ENCODE measurements at regions not wholly inside any gene's neighbourhood (a gene's known extent, or its start where the extent isn't known, plus 50 kb on each side); places are given as distances from the start of the nearest gene placed in this dataset.
"Not testable (repeated sequence)": the region's sequence is repeated elsewhere in the genome, so short reads cannot be mapped to it uniquely, and the experiment has no call there.

- not testable (repeated sequence) for H3K9me2 ChIP-seq (ENCODE audit: insufficient read depth, low read length); H3K36me3 ChIP-seq (ENCODE audit: insufficient read depth, low read length); H4K20me1 ChIP-seq (ENCODE audit: insufficient read depth); H3K27me3 ChIP-seq (ENCODE audit: insufficient read depth, low read depth, low read length); H3K4me2 ChIP-seq (ENCODE audit: low read length); H3K79me2 ChIP-seq (replicated peaks; ENCODE audit: insufficient read depth, low read length); H3K4me3 ChIP-seq (ENCODE audit: low read length); H2AFZ ChIP-seq (ENCODE audit: low read depth, low read length); H3F3A ChIP-seq (ENCODE audit: insufficient read depth, low read length, poor library complexity, severe bottlenecking); H3K9ac ChIP-seq (ENCODE audit: low read length); H3K27ac ChIP-seq (ENCODE audit: low read length); H3K9me3 ChIP-seq (ENCODE audit: low read length)
Measured at GRCh38 chr14:27363036-27363435, 765.2 kb upstream of the NOVA1 start.

DNA sequence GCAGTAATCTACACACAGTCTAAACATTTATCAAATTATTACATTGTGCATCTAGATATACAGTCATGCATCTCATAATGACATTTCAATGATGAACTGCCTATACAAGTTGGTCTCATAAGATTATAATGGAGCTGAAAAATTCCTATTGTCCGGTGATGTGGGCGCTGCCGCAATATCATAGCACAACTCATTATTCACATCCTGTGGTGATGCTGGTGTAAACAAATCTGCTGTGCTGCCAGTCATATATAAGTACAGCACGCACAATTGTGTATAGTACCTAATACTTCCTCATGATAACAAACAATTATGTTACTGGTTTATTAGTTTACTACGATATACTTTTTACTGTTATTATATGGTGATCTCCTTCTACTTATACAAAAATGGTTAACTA is 768.8 kb upstream of the NOVA1 start:
- no peaks in the 10 kb centered on the region for H3F3A ChIP-seq (ENCODE audit: insufficient read depth, low read length, poor library complexity, severe bottlenecking)
- H3K36me3 ChIP-seq (ENCODE audit: insufficient read depth, low read length): no peaks in the 10 kb centered on the region
- H3K79me2 ChIP-seq (replicated peaks; ENCODE audit: insufficient read depth, low read length): no peaks in the 10 kb centered on the region
- no peak overlapping the region for H3K4me2 ChIP-seq (ENCODE audit: low read length)
- no peak overlapping the region for H3K27ac ChIP-seq (ENCODE audit: low read length)
- H2AFZ ChIP-seq (ENCODE audit: low read depth, low read length): no peak overlapping the region
- H3K27me3 ChIP-seq (ENCODE audit: insufficient read depth, low read depth, low read length): no peaks in the 10 kb centered on the region
- no peaks in the 10 kb centered on the region for H3K9me3 ChIP-seq (ENCODE audit: low read length)
- H4K20me1 ChIP-seq (ENCODE audit: insufficient read depth): no peaks in the 10 kb centered on the region
- H3K4me3 ChIP-seq (ENCODE audit: low read length): no peak overlapping the region
- H3K9ac ChIP-seq (ENCODE audit: low read length): no peak overlapping the region
- TF ChIP-seq, protein P1, sequence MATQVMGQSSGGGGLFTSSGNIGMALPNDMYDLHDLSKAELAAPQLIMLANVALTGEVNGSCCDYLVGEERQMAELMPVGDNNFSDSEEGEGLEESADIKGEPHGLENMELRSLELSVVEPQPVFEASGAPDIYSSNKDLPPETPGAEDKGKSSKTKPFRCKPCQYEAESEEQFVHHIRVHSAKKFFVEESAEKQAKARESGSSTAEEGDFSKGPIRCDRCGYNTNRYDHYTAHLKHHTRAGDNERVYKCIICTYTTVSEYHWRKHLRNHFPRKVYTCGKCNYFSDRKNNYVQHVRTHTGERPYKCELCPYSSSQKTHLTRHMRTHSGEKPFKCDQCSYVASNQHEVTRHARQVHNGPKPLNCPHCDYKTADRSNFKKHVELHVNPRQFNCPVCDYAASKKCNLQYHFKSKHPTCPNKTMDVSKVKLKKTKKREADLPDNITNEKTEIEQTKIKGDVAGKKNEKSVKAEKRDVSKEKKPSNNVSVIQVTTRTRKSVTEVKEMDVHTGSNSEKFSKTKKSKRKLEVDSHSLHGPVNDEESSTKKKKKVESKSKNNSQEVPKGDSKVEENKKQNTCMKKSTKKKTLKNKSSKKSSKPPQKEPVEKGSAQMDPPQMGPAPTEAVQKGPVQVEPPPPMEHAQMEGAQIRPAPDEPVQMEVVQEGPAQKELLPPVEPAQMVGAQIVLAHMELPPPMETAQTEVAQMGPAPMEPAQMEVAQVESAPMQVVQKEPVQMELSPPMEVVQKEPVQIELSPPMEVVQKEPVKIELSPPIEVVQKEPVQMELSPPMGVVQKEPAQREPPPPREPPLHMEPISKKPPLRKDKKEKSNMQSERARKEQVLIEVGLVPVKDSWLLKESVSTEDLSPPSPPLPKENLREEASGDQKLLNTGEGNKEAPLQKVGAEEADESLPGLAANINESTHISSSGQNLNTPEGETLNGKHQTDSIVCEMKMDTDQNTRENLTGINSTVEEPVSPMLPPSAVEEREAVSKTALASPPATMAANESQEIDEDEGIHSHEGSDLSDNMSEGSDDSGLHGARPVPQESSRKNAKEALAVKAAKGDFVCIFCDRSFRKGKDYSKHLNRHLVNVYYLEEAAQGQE (IDR thresholded peaks at IDR 0.05; ENCODE audit: borderline replicate concordance): no peak
- no peak for TF ChIP-seq RAD21 (conservative IDR thresholded peaks at IDR 0.05)
- no peak for TF ChIP-seq EP300 (conservative IDR thresholded peaks at IDR 0.05; ENCODE audit: poor library complexity, severe bottlenecking)
- TF ChIP-seq POLR2AphosphoS5 (IDR thresholded peaks at IDR 0.05): no peak
- no peak for TF ChIP-seq CTCF (IDR thresholded peaks at IDR 0.05; ENCODE audit: poor library complexity, severe bottlenecking)
- TF ChIP-seq MXI1 (conservative IDR thresholded peaks at IDR 0.05; ENCODE audit: poor library complexity, severe bottlenecking): no peak
- TF ChIP-seq EZH2 (IDR thresholded peaks at IDR 0.05; ENCODE audit: borderline replicate concordance, insufficient read depth, low read length, poor library complexity, severe bottlenecking): no peak
- TF ChIP-seq TAF1 (IDR thresholded peaks at IDR 0.05; ENCODE audit: low read depth): no peak
- no peak for TF ChIP-seq SMC3 (conservative IDR thresholded peaks at IDR 0.05; ENCODE audit: poor library complexity)
- no peaks in the 10 kb centered on the region for H3K9me2 ChIP-seq (ENCODE audit: insufficient read depth, low read length)

DNA sequence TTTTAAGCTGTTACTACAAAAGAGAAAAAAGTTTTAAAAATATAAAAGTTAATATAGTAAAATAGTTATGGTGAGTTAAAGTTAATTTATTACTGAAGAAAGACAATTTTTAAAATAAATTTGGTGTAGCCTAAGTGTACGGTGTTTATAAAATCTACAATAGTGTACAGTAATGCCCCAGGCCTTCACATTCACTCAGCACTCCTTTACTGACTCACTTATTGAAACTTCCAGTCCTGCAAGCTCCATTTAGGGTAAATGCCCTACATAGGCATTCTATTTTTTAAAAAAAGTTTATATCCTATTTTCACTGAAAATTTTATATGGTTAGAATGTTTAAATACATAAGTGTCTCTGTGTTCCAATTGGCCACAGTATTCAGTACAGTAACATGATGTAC is 769.5 kb upstream of the NOVA1 start:
- Histone ChIP-seq H4K20me1 (ENCODE audit: insufficient read depth) (no peaks in the 10 kb centered on the region), H3K4me2 (ENCODE audit: low read length) (no peak overlapping the region), H3K9me3 (ENCODE audit: low read length) (no peaks in the 10 kb centered on the region), H3K36me3 (ENCODE audit: insufficient read depth, low read length) (no peaks in the 10 kb centered on the region), H3K79me2 (replicated peaks; ENCODE audit: insufficient read depth, low read length) (no peaks in the 10 kb centered on the region), H3K9me2 (ENCODE audit: insufficient read depth, low read length) (no peaks in the 10 kb centered on the region), H3F3A (ENCODE audit: insufficient read depth, low read length, poor library complexity, severe bottlenecking) (no peaks in the 10 kb centered on the region), H3K4me3 (ENCODE audit: low read length) (no peak overlapping the region), H3K27me3 (ENCODE audit: insufficient read depth, low read depth, low read length) (no peaks in the 10 kb centered on the region), H3K27ac (ENCODE audit: low read length) (no peak overlapping the region), H3K9ac (ENCODE audit: low read length) (no peak overlapping the region), H2AFZ (ENCODE audit: low read depth, low read length) (no peak overlapping the region)
- no peak for TF ChIP-seq TAF1 (IDR thresholded peaks at IDR 0.05; ENCODE audit: low read depth)
- no peak for TF ChIP-seq EP300 (conservative IDR thresholded peaks at IDR 0.05; ENCODE audit: poor library complexity, severe bottlenecking)
- TF ChIP-seq RAD21 (conservative IDR thresholded peaks at IDR 0.05): no peak
- no peak for TF ChIP-seq EZH2 (IDR thresholded peaks at IDR 0.05; ENCODE audit: borderline replicate concordance, insufficient read depth, low read length, poor library complexity, severe bottlenecking)
- no peak for TF ChIP-seq CTCF (IDR thresholded peaks at IDR 0.05; ENCODE audit: poor library complexity, severe bottlenecking)
- no peak for TF ChIP-seq POLR2AphosphoS5 (IDR thresholded peaks at IDR 0.05)
- no peak for TF ChIP-seq SMC3 (conservative IDR thresholded peaks at IDR 0.05; ENCODE audit: poor library complexity)
- TF ChIP-seq, protein P1 (IDR thresholded peaks at IDR 0.05; ENCODE audit: borderline replicate concordance): no peak
- TF ChIP-seq MXI1 (conservative IDR thresholded peaks at IDR 0.05; ENCODE audit: poor library complexity, severe bottlenecking): no peak
